IMR-90 (cell line): ENCODE measurements at regions not wholly inside any gene's neighbourhood (a gene's known extent, or its start where the extent isn't known, plus 50 kb on each side); places are given as distances from the start of the nearest gene placed in this dataset.

Experiments used
- BHLHE40 ChIP-seq: fragments of 150-350 bp; IDR thresholded peaks from 2 replicates; pipeline ENCODE4 v1.6.1; 2016; ENCODE audit warnings: mild to moderate bottlenecking, low read depth, low read length
- CHD1 ChIP-seq: IDR thresholded peaks from 2 replicates; pipeline ENCODE4 v1.6.1; 2012; ENCODE audit warnings: low read depth, low read length, improper control_type of control experiment
- FOS ChIP-seq: fragments of 150-350 bp; IDR thresholded peaks from 2 replicates; pipeline ENCODE4 v1.6.1; 2016; ENCODE audit warnings: low read depth, low read length
- MAFK ChIP-seq: IDR thresholded peaks from 2 replicates; pipeline ENCODE4 v1.6.1; 2012; ENCODE audit warnings: low read depth, low read length, improper control_type of control experiment
- MAZ ChIP-seq: IDR thresholded peaks from 2 replicates; pipeline ENCODE4 v1.6.1; 2012; ENCODE audit warnings: low read depth, mild to moderate bottlenecking, low read length, improper control_type of control experiment, moderate library complexity, borderline replicate concordance
- MXI1 ChIP-seq: IDR thresholded peaks from 2 replicates; pipeline ENCODE4 v1.6.1; 2012; ENCODE audit warnings: low read depth, mild to moderate bottlenecking, low read length, moderate library complexity, borderline replicate concordance
- POLR2A ChIP-seq: IDR thresholded peaks from 2 replicates; pipeline ENCODE4 v1.6.1; 2012; ENCODE audit warnings: mild to moderate bottlenecking, low read depth, low read length
- RCOR1 ChIP-seq: IDR thresholded peaks from 2 replicates; pipeline ENCODE4 v1.6.1; 2012; ENCODE audit warnings: mild to moderate bottlenecking, low read length, improper control_type of control experiment; ENCODE audit not compliant: insufficient replicate concordance
- RFX5 ChIP-seq: IDR thresholded peaks from 2 replicates; pipeline ENCODE4 v1.8.0; 2012; ENCODE audit warnings: low read depth, mild to moderate bottlenecking, low read length, moderate library complexity
- SMC3 ChIP-seq: fragments of 150-350 bp; IDR thresholded peaks from 2 replicates; pipeline ENCODE4 v1.6.1; 2016; ENCODE audit warnings: low read depth, mild to moderate bottlenecking, antibody characterized with exemption, low read length, moderate library complexity
- TF ChIP-seq, protein P1 (sequence below): conservative IDR thresholded peaks from 2 replicates; pipeline ENCODE4 v1.5.1; 2012; ENCODE audit warnings: mild to moderate bottlenecking, low read depth, low read length, improper control_type of control experiment
- TF ChIP-seq, protein P2 (sequence below): fragments of 150-350 bp; IDR thresholded peaks from 2 replicates; pipeline ENCODE4 v1.6.1; 2017; ENCODE audit warnings: mild to moderate bottlenecking, antibody characterized with exemption, low read length, low read depth

DNA sequence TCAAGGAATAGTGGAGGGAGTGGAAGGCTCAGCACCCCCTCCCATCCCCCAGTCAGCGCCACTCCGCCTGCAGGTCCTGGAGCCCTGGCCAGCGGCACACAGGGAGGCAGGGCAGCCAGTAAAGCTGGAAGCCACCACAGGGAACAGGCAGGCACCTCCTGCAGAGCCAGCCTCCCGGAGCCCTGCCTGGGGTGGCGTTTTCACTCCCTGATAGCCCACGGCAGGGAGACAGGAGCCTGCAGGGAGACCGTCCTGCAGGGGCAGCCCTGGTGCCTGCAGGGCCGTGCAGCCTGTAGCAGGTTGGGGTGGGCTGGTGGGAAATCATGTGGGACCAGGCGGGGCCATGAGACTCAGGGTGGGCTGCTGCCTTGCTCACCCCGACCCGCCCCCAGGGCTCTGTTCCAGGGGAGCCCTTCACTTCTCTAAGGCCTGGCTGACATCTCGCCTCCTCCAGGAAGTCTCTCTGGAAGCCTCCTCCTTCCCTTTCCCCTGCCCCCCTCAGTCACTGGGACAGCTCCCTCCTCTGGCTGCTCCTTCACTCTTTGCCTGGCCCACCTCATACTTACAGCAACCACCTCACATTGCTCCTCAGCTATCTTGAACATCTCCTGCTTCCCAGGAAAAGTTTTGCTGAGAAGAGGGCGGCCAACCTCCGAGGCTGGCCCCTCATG lies 221.0 kb downstream of the GLI2 start:
- no peak for TF ChIP-seq POLR2A
- TF ChIP-seq, protein P1, sequence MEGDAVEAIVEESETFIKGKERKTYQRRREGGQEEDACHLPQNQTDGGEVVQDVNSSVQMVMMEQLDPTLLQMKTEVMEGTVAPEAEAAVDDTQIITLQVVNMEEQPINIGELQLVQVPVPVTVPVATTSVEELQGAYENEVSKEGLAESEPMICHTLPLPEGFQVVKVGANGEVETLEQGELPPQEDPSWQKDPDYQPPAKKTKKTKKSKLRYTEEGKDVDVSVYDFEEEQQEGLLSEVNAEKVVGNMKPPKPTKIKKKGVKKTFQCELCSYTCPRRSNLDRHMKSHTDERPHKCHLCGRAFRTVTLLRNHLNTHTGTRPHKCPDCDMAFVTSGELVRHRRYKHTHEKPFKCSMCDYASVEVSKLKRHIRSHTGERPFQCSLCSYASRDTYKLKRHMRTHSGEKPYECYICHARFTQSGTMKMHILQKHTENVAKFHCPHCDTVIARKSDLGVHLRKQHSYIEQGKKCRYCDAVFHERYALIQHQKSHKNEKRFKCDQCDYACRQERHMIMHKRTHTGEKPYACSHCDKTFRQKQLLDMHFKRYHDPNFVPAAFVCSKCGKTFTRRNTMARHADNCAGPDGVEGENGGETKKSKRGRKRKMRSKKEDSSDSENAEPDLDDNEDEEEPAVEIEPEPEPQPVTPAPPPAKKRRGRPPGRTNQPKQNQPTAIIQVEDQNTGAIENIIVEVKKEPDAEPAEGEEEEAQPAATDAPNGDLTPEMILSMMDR: no peak
- no peak for TF ChIP-seq MAZ
- no peak for TF ChIP-seq CHD1
- no peak for TF ChIP-seq MAFK
- TF ChIP-seq SMC3: no peak
- TF ChIP-seq FOS: no peak
- TF ChIP-seq RCOR1: no peak
- TF ChIP-seq BHLHE40: no peak
- TF ChIP-seq MXI1: no peak
- TF ChIP-seq RFX5: no peak
- TF ChIP-seq, protein P2, sequence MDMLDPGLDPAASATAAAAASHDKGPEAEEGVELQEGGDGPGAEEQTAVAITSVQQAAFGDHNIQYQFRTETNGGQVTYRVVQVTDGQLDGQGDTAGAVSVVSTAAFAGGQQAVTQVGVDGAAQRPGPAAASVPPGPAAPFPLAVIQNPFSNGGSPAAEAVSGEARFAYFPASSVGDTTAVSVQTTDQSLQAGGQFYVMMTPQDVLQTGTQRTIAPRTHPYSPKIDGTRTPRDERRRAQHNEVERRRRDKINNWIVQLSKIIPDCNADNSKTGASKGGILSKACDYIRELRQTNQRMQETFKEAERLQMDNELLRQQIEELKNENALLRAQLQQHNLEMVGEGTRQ: no peak
